ENCODE measurements at regions not wholly inside any gene's neighbourhood (a gene's known extent, or its start where the extent isn't known, plus 50 kb on each side); places are given as distances from the start of the nearest gene placed in this dataset.

GRCh38 chr2:212727751-212728150 lies 189.1 kb upstream of the ERBB4 start:
- TF ChIP-seq CTCF (IDR thresholded peaks at IDR 0.05 in 8 of 11, conservative IDR thresholded peaks at IDR 0.05 in 3 of 11) (no peak), POLR2A (IDR thresholded peaks at IDR 0.05) (no peak), POLR2AphosphoS5 (IDR thresholded peaks at IDR 0.05) (no peak)

Measured in spleen (tissue), 7 donors.